IPS-18c (cell line): ENCODE measurements at regions not wholly inside any gene's neighbourhood (a gene's known extent, or its start where the extent isn't known, plus 50 kb on each side); places are given as distances from the start of the nearest gene placed in this dataset.

Experiments
- H3K4me3 ChIP-seq: 2 replicates; pipeline ENCODE4 v1.7.0; 2013; ENCODE audit warnings: low read depth, mild to moderate bottlenecking, low read length, moderate library complexity; ENCODE audit not compliant: insufficient read depth
- H3K9me3 ChIP-seq: one replicate; pipeline ENCODE4 v1.6.1; 2013; ENCODE audit warnings: mild to moderate bottlenecking, low read length, moderate library complexity; ENCODE audit not compliant: control insufficient read depth, insufficient read depth

- H3K9me3 ChIP-seq: no peaks in the 10 kb centered on the region
- H3K4me3 ChIP-seq: no peak overlapping the region
Measured at GRCh38 chr13:84927442-84928169, 871.6 kb downstream of the SLITRK6 start.

GRCh38 chr13:84925443-84925842, 873.8 kb downstream of the SLITRK6 start:
- Histone ChIP-seq H3K4me3 (no peak overlapping the region), H3K9me3 (no peaks in the 10 kb centered on the region)

- H3K9me3 ChIP-seq: no peaks in the 10 kb centered on the region
- H3K4me3 ChIP-seq: no peak overlapping the region
Measured at GRCh38 chr13:84923831-84924230, 875.4 kb downstream of the SLITRK6 start.

- peaks cover 3% of the 10 kb centered on the region for H3K9me3 ChIP-seq
- H3K4me3 ChIP-seq: no peak overlapping the region
Measured at GRCh38 chr13:84917252-84917878, 881.9 kb downstream of the SLITRK6 start.

- peaks cover 3% of the 10 kb centered on the region for H3K9me3 ChIP-seq
Measured at GRCh38 chr13:84912720-84913119, 886.5 kb downstream of the SLITRK6 start.

GRCh38 chr13:84910423-84910822, 888.8 kb downstream of the SLITRK6 start:
- H3K4me3 ChIP-seq: no peak overlapping the region
- peaks cover 3% of the 10 kb centered on the region for H3K9me3 ChIP-seq

More at GRCh38 chr13:84912720-84913119, 886.5 kb downstream of the SLITRK6 start:
- no peak overlapping the region for H3K4me3 ChIP-seq

GRCh38 chr13:84903391-84903790, 895.8 kb downstream of the SLITRK6 start:
- Histone ChIP-seq H3K4me3 (no peak overlapping the region), H3K9me3 (peaks cover 3% of the 10 kb centered on the region)

GRCh38 chr13:84902243-84902642, 897.0 kb downstream of the SLITRK6 start:
- Histone ChIP-seq H3K9me3 (peaks cover 3% of the 10 kb centered on the region), H3K4me3 (no peak overlapping the region)

- Histone ChIP-seq H3K9me3 (peaks cover 3% of the 10 kb centered on the region), H3K4me3 (no peak overlapping the region)
Measured at GRCh38 chr13:84896128-84896527, 903.1 kb downstream of the SLITRK6 start.

GRCh38 chr13:84894749-84895148, 904.5 kb downstream of the SLITRK6 start:
- H3K4me3 ChIP-seq: no peak overlapping the region
- H3K9me3 ChIP-seq: peaks cover 3% of the 10 kb centered on the region

GRCh38 chr13:84885868-84886267, 913.4 kb downstream of the SLITRK6 start:
- Histone ChIP-seq H3K9me3 (no peaks in the 10 kb centered on the region), H3K4me3 (no peak overlapping the region)

- Histone ChIP-seq H3K9me3 (no peaks in the 10 kb centered on the region), H3K4me3 (no peak overlapping the region)
Measured at GRCh38 chr13:84873951-84874350, 925.3 kb downstream of the SLITRK6 start.

GRCh38 chr13:84870190-84870589, 929.0 kb downstream of the SLITRK6 start:
- Histone ChIP-seq H3K4me3 (no peak overlapping the region), H3K9me3 (no peaks in the 10 kb centered on the region)

- H3K9me3 ChIP-seq: no peaks in the 10 kb centered on the region
- no peak overlapping the region for H3K4me3 ChIP-seq
Measured at GRCh38 chr13:84867246-84867645, 932.0 kb downstream of the SLITRK6 start.

GRCh38 chr13:84865783-84866221, 933.4 kb downstream of the SLITRK6 start:
- no peak overlapping the region for H3K4me3 ChIP-seq
- H3K9me3 ChIP-seq: no peaks in the 10 kb centered on the region

GRCh38 chr13:84864341-84864740, 934.9 kb downstream of the SLITRK6 start:
- Histone ChIP-seq H3K4me3 (no peak overlapping the region), H3K9me3 (no peaks in the 10 kb centered on the region)

GRCh38 chr13:84847107-84847506, 952.1 kb downstream of the SLITRK6 start:
- Histone ChIP-seq H3K4me3 (no peak overlapping the region), H3K9me3 (no peaks in the 10 kb centered on the region)

GRCh38 chr13:84845907-84846619, 953.2 kb downstream of the SLITRK6 start:
- no peaks in the 10 kb centered on the region for H3K9me3 ChIP-seq
- no peak overlapping the region for H3K4me3 ChIP-seq
